ENCODE measurements at regions not wholly inside any gene's neighbourhood (a gene's known extent, or its start where the extent isn't known, plus 50 kb on each side); places are given as distances from the start of the nearest gene placed in this dataset.

- H3K4me3 Mint-ChIP-seq, result no peak overlapping the region
- no peak overlapping the region for H3K27ac ChIP-seq (ENCODE audit: low read depth in 1 of 2, low read length in 2 of 2)
- no peak overlapping the region for H3K4me2 ChIP-seq (replicated peaks; ENCODE audit: extremely low read depth, low read length, poor library complexity, severe bottlenecking)
- H3K27ac Mint-ChIP-seq, result peak overlapping the region in 1 of 7 donors; percentile 36
- no peaks in the 10 kb centered on the region for H3K27me3 ChIP-seq (ENCODE audit: control insufficient read depth in 2 of 2, insufficient read depth in 2 of 2, low read length in 2 of 2)
- no peaks in the 10 kb centered on the region for H3K36me3 Mint-ChIP-seq
- intact Hi-C loops (cut with micrococcal nuclease), result no loop called here
- no peaks in the 10 kb centered on the region for H3K9me3 ChIP-seq (replicated peaks in 1 of 2; ENCODE audit: control insufficient read depth in 1 of 2, insufficient read depth in 1 of 2, low read length in 2 of 2)
- H3K36me3 ChIP-seq (replicated peaks in 1 of 2; ENCODE audit: control insufficient read depth in 1 of 2, insufficient read depth in 2 of 2, low read length in 2 of 2), result no peaks in the 10 kb centered on the region
- H3K4me1 Mint-ChIP-seq, result peaks cover 5% of the 10 kb centered on the region
- 97% methylated on average over 6 of the region's 7 CpGs for WGBS (ENCODE audit: insufficient coverage)
- H3K9me3 Mint-ChIP-seq, result peaks cover 0 to 3% (median 0%) of the 10 kb centered on the region in 7 donors
- no peak overlapping the region for H2AFZ ChIP-seq (ENCODE audit: insufficient read depth, low read depth, low read length, poor library complexity, severe bottlenecking)
- no peaks in the 10 kb centered on the region for H3K79me2 ChIP-seq (ENCODE audit: insufficient read depth, low read length)
- no peaks in the 10 kb centered on the region for H4K20me1 ChIP-seq (ENCODE audit: insufficient read depth, low read length)
- no peak for TF ChIP-seq CTCF (IDR thresholded peaks at IDR 0.05)
- no peaks in the 10 kb centered on the region for H3K4me1 ChIP-seq (ENCODE audit: control insufficient read depth in 1 of 2, insufficient read depth in 2 of 2, low read length in 2 of 2)
- DNase-seq, result no peak
- H3K9ac ChIP-seq (ENCODE audit: insufficient read depth, low read length, poor library complexity, severe bottlenecking), result no peak overlapping the region
- H3K27me3 Mint-ChIP-seq (ENCODE audit: low read depth in 3 of 3), result peaks cover 0 to 5% (median 0%) of the 10 kb centered on the region in 3 donors
- H3K4me3 ChIP-seq (replicated peaks in 1 of 3; ENCODE audit: low read depth in 2 of 3, low read length in 3 of 3), result no peak overlapping the region
Measured at GRCh38 chr2:45331410-45331786, 279.7 kb downstream of the SRBD1 start.

- intact Hi-C loops (cut with micrococcal nuclease), result no loop called here
- no peak for TF ChIP-seq CTCF (IDR thresholded peaks at IDR 0.05)
- H3K27ac Mint-ChIP-seq, result no peak overlapping the region
- Histone ChIP-seq H3K27me3 (ENCODE audit: control insufficient read depth in 2 of 2, insufficient read depth in 2 of 2, low read length in 2 of 2) (no peaks in the 10 kb centered on the region), H3K36me3 (replicated peaks in 1 of 2; ENCODE audit: control insufficient read depth in 1 of 2, insufficient read depth in 2 of 2, low read length in 2 of 2) (no peaks in the 10 kb centered on the region), H3K9ac (ENCODE audit: insufficient read depth, low read length, poor library complexity, severe bottlenecking) (no peak overlapping the region), H3K4me3 (replicated peaks in 1 of 3; ENCODE audit: low read depth in 2 of 3, low read length in 3 of 3) (no peak overlapping the region), H3K9me3 (replicated peaks in 1 of 2; ENCODE audit: control insufficient read depth in 1 of 2, insufficient read depth in 1 of 2, low read length in 2 of 2) (no peaks in the 10 kb centered on the region), H2AFZ (ENCODE audit: insufficient read depth, low read depth, low read length, poor library complexity, severe bottlenecking) (no peak overlapping the region), H3K27ac (ENCODE audit: low read depth in 1 of 2, low read length in 2 of 2) (no peak overlapping the region), H4K20me1 (ENCODE audit: insufficient read depth, low read length) (no peaks in the 10 kb centered on the region), H3K79me2 (ENCODE audit: insufficient read depth, low read length) (no peaks in the 10 kb centered on the region), H3K4me2 (replicated peaks; ENCODE audit: extremely low read depth, low read length, poor library complexity, severe bottlenecking) (no peak overlapping the region), H3K4me1 (ENCODE audit: control insufficient read depth in 1 of 2, insufficient read depth in 2 of 2, low read length in 2 of 2) (no peaks in the 10 kb centered on the region)
- no peaks in the 10 kb centered on the region for H3K36me3 Mint-ChIP-seq
- DNase-seq, result no peak
- 100% methylated on average over 3 of the region's 8 CpGs for WGBS (ENCODE audit: insufficient coverage)
- peaks cover 0 to 4% (median 0%) of the 10 kb centered on the region in 7 donors for H3K9me3 Mint-ChIP-seq
- H3K4me3 Mint-ChIP-seq, result no peak overlapping the region
- peaks cover 0 to 5% (median 0%) of the 10 kb centered on the region in 3 donors for H3K27me3 Mint-ChIP-seq (ENCODE audit: low read depth in 3 of 3)
- peaks cover 5% of the 10 kb centered on the region for H3K4me1 Mint-ChIP-seq
Measured at GRCh38 chr2:45330637-45331409, 280.2 kb downstream of the SRBD1 start.

Measured in CD14-positive monocyte (primary cell).